ENCODE measurements at regions not wholly inside any gene's neighbourhood (a gene's known extent, or its start where the extent isn't known, plus 50 kb on each side); places are given as distances from the start of the nearest gene placed in this dataset.
"Not testable (repeated sequence)": the region's sequence is repeated elsewhere in the genome, so short reads cannot be mapped to it uniquely, and the experiment has no call there.

- DNase-seq: not testable (repeated sequence)
Observed at GRCh38 chr1:144140243-144140642, 168.5 kb upstream of the FAM72C start.

- DNase-seq: peak in 1 of 2 experiments; percentile 0
Observed at GRCh38 chr1:144105006-144105405, 133.2 kb upstream of the FAM72C start.

- peak; percentile 33 to 42 for DNase-seq
Observed at GRCh38 chr1:144104000-144104677, 132.4 kb upstream of the FAM72C start.

- peak; percentile 24 to 37 for DNase-seq
Observed at GRCh38 chr1:144103156-144103880, 131.5 kb upstream of the FAM72C start.

- DNase-seq: peak in 1 of 2 experiments; percentile 2
Observed at GRCh38 chr1:144102046-144102745, 130.4 kb upstream of the FAM72C start.

- DNase-seq: peak in 1 of 2 experiments; percentile 3
Observed at GRCh38 chr1:144101397-144102045, 129.7 kb upstream of the FAM72C start.

GRCh38 chr1:144077167-144077841 is 105.5 kb upstream of the FAM72C start:
- not testable (repeated sequence) for DNase-seq

- DNase-seq: not testable (repeated sequence)
Observed at GRCh38 chr1:144076646-144077045, 104.9 kb upstream of the FAM72C start.

- DNase-seq: not testable (repeated sequence)
Observed at GRCh38 chr1:144070394-144071053, 98.7 kb upstream of the FAM72C start.

GRCh38 chr1:144067042-144067441 is 95.3 kb upstream of the FAM72C start:
- DNase-seq: not testable (repeated sequence)

GRCh38 chr1:144066071-144066813 is 94.5 kb upstream of the FAM72C start:
- DNase-seq: not testable (repeated sequence)

- not testable (repeated sequence) for DNase-seq
Observed at GRCh38 chr1:144065299-144066060, 93.7 kb upstream of the FAM72C start.

- not testable (repeated sequence) for DNase-seq
Observed at GRCh38 chr1:144049365-144049764, 77.6 kb upstream of the FAM72C start.

GRCh38 chr1:144046645-144047044 is 74.9 kb upstream of the FAM72C start:
- not testable (repeated sequence) for DNase-seq

GRCh38 chr1:144045751-144046546 is 74.2 kb upstream of the FAM72C start:
- DNase-seq: not testable (repeated sequence)

- not testable (repeated sequence) for DNase-seq
Observed at GRCh38 chr1:144042251-144042650, 70.5 kb upstream of the FAM72C start.

- not testable (repeated sequence) for DNase-seq
Observed at GRCh38 chr1:144040293-144040692, 68.5 kb upstream of the FAM72C start.

- DNase-seq: not testable (repeated sequence)
Observed at GRCh38 chr1:144034045-144034444, 62.3 kb upstream of the FAM72C start.

- not testable (repeated sequence) for DNase-seq
Observed at GRCh38 chr1:144031550-144031949, 59.8 kb upstream of the FAM72C start.

All from activated CD4-positive, alpha-beta T cell treated with anti-CD3 and anti-CD28 coated beads, Interleukin-2, amount 50 U/mL, for 4 hours (primary cell).